AG09319 (cell line): ENCODE measurements at regions not wholly inside any gene's neighbourhood (a gene's known extent, or its start where the extent isn't known, plus 50 kb on each side); places are given as distances from the start of the nearest gene placed in this dataset.
"Not testable (repeated sequence)": the region's sequence is repeated elsewhere in the genome, so short reads cannot be mapped to it uniquely, and the experiment has no call there.

Experiments used
- DNase-seq: peaks from one replicate; pipeline ENCODE4 v3.0.0-alpha.2; 2010; ENCODE audit warnings: low read depth; ENCODE audit errors: extremely low read depth
- TF ChIP-seq, protein P1 (sequence below): IDR thresholded peaks from 2 replicates; pipeline ENCODE4 v1.5.1; 2011; ENCODE audit warnings: low read depth, mild to moderate bottlenecking, inconsistent platforms, low read length, moderate library complexity

DNA sequence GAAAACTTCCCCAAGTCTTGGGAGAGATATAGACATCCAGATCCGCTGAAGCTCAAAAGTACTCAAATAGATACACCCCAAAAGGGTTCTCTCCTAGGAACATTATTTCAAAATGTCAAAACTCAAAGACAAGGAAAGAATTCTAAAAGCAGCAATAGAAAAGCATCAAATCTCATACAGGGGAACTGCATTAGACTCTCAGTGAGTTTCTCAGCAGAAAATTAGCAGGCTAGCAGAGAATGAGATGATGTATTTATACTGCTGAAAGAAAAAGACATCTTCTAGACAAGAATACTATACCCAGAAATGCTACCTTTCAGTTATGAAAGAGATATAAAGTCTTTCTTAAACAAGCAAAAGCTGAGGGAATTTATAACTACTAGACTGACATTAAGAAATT, 75.5 kb upstream of the RIMS1 start:
- TF ChIP-seq, protein P1, sequence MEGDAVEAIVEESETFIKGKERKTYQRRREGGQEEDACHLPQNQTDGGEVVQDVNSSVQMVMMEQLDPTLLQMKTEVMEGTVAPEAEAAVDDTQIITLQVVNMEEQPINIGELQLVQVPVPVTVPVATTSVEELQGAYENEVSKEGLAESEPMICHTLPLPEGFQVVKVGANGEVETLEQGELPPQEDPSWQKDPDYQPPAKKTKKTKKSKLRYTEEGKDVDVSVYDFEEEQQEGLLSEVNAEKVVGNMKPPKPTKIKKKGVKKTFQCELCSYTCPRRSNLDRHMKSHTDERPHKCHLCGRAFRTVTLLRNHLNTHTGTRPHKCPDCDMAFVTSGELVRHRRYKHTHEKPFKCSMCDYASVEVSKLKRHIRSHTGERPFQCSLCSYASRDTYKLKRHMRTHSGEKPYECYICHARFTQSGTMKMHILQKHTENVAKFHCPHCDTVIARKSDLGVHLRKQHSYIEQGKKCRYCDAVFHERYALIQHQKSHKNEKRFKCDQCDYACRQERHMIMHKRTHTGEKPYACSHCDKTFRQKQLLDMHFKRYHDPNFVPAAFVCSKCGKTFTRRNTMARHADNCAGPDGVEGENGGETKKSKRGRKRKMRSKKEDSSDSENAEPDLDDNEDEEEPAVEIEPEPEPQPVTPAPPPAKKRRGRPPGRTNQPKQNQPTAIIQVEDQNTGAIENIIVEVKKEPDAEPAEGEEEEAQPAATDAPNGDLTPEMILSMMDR: no peak
- DNase-seq: no peak

DNA sequence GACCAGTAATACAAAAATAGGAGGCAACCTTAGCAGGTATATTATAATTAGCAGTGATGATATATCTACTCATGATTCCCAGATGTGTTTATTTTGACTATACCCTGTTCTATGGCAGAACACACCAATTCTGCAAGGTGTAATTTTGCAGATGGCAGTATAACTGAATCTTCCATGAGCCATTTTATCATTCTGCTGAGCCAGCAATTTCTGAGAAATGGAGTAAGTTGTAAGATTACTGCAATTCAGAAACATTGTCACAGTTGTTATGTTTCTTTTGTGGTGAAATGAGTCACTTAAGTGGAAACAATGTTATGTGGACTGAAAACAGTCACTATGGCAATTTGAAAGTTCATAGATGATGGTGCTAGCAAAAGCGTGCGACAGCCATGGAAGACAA, 63.7 kb upstream of the RIMS1 start:
- TF ChIP-seq, protein P1: no peak
- no peak for DNase-seq

- not testable (repeated sequence) for DNase-seq
Measured at GRCh38 chr6:71832110-71832764, 54.1 kb upstream of the RIMS1 start.
